ENCODE measurements at regions not wholly inside any gene's neighbourhood (a gene's known extent, or its start where the extent isn't known, plus 50 kb on each side); places are given as distances from the start of the nearest gene placed in this dataset.

DNA sequence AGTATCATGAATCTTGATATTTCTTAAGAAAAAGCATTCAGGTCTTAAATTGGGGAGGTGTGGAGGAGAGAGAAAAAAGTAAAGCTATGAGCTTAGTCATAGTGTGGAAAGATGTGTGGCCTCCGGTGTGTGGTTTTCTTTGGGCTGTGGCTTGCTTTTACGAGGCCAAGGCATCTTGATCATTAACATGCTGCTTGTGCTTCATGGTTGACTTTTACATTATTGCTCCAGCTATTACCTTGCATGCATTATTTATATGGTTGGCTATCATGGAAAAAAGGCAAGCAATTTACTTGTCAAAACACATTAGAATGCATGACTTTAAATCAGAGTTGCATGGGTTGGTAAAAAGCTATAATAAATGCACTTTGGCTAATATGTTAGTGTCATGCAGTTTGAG, 300.7 kb upstream of the ADARB2 start:
- TF ChIP-seq, protein P1, sequence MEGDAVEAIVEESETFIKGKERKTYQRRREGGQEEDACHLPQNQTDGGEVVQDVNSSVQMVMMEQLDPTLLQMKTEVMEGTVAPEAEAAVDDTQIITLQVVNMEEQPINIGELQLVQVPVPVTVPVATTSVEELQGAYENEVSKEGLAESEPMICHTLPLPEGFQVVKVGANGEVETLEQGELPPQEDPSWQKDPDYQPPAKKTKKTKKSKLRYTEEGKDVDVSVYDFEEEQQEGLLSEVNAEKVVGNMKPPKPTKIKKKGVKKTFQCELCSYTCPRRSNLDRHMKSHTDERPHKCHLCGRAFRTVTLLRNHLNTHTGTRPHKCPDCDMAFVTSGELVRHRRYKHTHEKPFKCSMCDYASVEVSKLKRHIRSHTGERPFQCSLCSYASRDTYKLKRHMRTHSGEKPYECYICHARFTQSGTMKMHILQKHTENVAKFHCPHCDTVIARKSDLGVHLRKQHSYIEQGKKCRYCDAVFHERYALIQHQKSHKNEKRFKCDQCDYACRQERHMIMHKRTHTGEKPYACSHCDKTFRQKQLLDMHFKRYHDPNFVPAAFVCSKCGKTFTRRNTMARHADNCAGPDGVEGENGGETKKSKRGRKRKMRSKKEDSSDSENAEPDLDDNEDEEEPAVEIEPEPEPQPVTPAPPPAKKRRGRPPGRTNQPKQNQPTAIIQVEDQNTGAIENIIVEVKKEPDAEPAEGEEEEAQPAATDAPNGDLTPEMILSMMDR (IDR thresholded peaks at IDR 0.05; ENCODE audit: borderline replicate concordance, extremely low read depth, low read length, poor library complexity, severe bottlenecking): no peak
- no peak for TF ChIP-seq EZH2 (IDR thresholded peaks at IDR 0.05; ENCODE audit: borderline replicate concordance, low read depth, low read length, severe bottlenecking)

All from DND-41 (cell line).